Activated CD8-positive, alpha-beta memory T cell treated with anti-CD3 and anti-CD28 coated beads for 48 hours (primary cell): ENCODE measurements at regions not wholly inside any gene's neighbourhood (a gene's known extent, or its start where the extent isn't known, plus 50 kb on each side); places are given as distances from the start of the nearest gene placed in this dataset.

Source experiments
- DNase-seq, 3 experiments: peaks; one replicate each; pipeline ENCODE4 v3.0.0-alpha.2; 2020; ENCODE audit warnings: low read depth in 2 of 3, low spot score in 2 of 3

- DNase-seq, result no peak
Observed at GRCh38 chr15:95975212-95975611, 355.3 kb upstream of the NR2F2 start.

GRCh38 chr15:95979286-95979685 is 351.2 kb upstream of the NR2F2 start:
- no peak for DNase-seq

- no peak for DNase-seq
Observed at GRCh38 chr15:95981209-95981608, 349.3 kb upstream of the NR2F2 start.

- no peak for DNase-seq
Observed at GRCh38 chr15:95987299-95987698, 343.2 kb upstream of the NR2F2 start.

- no peak for DNase-seq
Observed at GRCh38 chr15:95987886-95988573, 342.5 kb upstream of the NR2F2 start.

GRCh38 chr15:95988574-95988887 is 342.0 kb upstream of the NR2F2 start:
- no peak for DNase-seq

- DNase-seq, result no peak
Observed at GRCh38 chr15:95989392-95989791, 341.1 kb upstream of the NR2F2 start.

GRCh38 chr15:95990833-95991232 is 339.7 kb upstream of the NR2F2 start:
- DNase-seq, result peak in 1 of 3 experiments; percentile 7

GRCh38 chr15:95994418-95994817 is 336.1 kb upstream of the NR2F2 start:
- no peak for DNase-seq

- DNase-seq, result no peak
Observed at GRCh38 chr15:95995375-95996168, 334.9 kb upstream of the NR2F2 start.

- DNase-seq, result no peak
Observed at GRCh38 chr15:95996494-95996893, 334.0 kb upstream of the NR2F2 start.

- no peak for DNase-seq
Observed at GRCh38 chr15:95998935-95999334, 331.6 kb upstream of the NR2F2 start.

- no peak for DNase-seq
Observed at GRCh38 chr15:96002890-96003859, 327.3 kb upstream of the NR2F2 start.

- DNase-seq, result no peak
Observed at GRCh38 chr15:96005906-96006305, 324.6 kb upstream of the NR2F2 start.

GRCh38 chr15:96011136-96011535 is 319.4 kb upstream of the NR2F2 start:
- DNase-seq, result no peak

- no peak for DNase-seq
Observed at GRCh38 chr15:96014939-96015338, 315.6 kb upstream of the NR2F2 start.

- DNase-seq, result no peak
Observed at GRCh38 chr15:96019114-96019513, 311.4 kb upstream of the NR2F2 start.

- no peak for DNase-seq
Observed at GRCh38 chr15:96020133-96020532, 310.4 kb upstream of the NR2F2 start.

GRCh38 chr15:96020797-96021196 is 309.7 kb upstream of the NR2F2 start:
- no peak for DNase-seq

- no peak for DNase-seq
Observed at GRCh38 chr15:96023081-96023480, 307.4 kb upstream of the NR2F2 start.

GRCh38 chr15:96027501-96027900 is 303.0 kb upstream of the NR2F2 start:
- no peak for DNase-seq

GRCh38 chr15:96028620-96029019 is 301.9 kb upstream of the NR2F2 start:
- no peak for DNase-seq
